COLO668 (cell line): ENCODE measurements at regions not wholly inside any gene's neighbourhood (a gene's known extent, or its start where the extent isn't known, plus 50 kb on each side); places are given as distances from the start of the nearest gene placed in this dataset.
A peak's percentile ranks its signal among the peaks of the same experiment; 100 is the strongest.
"Not testable (repeated sequence)": the region's sequence is repeated elsewhere in the genome, so short reads cannot be mapped to it uniquely, and the experiment has no call there.

Experiments used
- DNase-seq: peaks from one replicate; lab custom pipeline; 2025; ENCODE audit not compliant: unreplicated experiment; lab: John Stamatoyannopoulos, UW

- DNase-seq: not testable (repeated sequence)
These were observed 227.7 kb downstream of the RTP5 start for GRCh38 chr2:242097278-242097677.

DNA sequence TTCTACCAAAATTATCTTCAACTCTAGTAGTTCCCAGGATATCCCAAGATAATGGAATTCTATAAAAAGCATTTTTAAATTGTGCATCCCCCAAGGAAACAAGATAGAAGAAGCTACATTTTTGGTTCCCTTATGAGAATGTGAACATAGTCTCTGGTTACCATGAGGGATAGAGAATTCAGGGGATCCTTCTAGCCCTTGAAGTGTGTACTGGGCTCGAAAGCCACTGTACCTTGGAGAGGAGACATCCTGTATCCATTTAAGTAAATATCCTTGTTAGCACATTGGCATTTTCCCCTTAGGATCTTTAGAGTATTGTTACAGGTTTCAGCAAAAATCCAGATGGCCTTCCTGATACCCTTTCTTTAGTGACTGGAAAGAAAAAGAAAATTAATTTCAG, 228.5 kb downstream of the RTP5 start:
- DNase-seq: no peak

- DNase-seq: no peak
These were observed 229.1 kb downstream of the RTP5 start for GRCh38 chr2:242098445-242099128.

GRCh38 chr2:242103093-242103492, 233.6 kb downstream of the RTP5 start:
- peak; percentile 5 for DNase-seq

DNA sequence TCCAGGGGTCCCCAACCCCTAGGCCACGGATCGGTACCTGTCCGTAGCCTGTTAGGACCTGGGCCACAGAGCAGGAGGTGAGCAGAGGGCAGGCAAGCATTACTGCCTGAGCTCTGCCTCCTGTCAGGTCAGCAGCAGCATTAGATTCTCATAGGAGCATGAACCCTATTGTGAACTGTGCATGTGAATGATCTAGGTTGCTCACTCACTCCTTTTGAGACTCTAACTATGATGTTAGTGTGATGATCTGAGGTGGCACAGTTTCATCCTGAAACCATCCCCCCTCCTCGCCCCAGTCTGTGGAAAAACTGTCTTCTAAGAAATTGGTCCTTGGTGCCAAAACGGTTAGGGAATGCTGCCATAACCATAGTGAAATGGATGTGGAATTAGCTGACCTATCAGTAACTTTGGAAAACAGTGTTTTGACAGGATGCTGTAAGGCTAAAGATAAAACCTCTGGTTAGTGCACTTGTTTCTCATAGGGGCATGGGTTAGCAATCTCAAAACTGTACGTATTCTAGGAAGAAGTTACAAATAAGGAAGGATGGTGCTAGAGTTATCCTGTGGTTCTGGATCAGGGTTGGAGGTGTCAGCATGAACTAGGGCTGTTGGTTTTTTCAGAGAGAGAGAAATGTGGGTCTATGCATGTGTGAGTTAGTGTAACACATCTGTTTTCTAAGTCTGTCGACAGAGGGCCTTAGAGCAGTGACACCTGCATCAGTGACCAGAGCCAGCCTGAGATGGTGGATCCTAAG, 234.8 kb downstream of the RTP5 start:
- not testable (repeated sequence) for DNase-seq

GRCh38 chr2:242107065-242107464, 237.5 kb downstream of the RTP5 start:
- not testable (repeated sequence) for DNase-seq

- not testable (repeated sequence) for DNase-seq
These were observed 239.4 kb downstream of the RTP5 start for GRCh38 chr2:242108797-242109500.

DNA sequence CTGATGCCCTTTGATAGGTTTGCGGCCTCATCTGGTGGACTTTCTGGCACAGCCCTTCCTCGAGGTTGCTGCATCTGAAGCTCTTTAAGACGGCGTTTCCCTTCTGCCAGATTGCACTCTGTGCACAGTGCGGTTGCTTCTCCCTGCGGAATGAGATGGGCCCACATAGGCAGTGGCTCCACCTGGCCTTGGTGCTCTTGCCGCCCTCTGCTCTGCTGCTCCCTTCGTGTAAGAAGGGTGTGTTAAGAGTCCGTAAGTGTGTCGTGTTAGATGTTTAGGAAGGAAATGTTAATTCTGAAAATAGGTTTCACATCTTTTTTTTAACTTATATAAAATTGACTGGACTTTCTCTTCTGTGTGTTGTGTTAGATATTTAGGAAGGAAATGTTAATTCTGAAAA, 240.3 kb downstream of the RTP5 start:
- DNase-seq: not testable (repeated sequence)

DNA sequence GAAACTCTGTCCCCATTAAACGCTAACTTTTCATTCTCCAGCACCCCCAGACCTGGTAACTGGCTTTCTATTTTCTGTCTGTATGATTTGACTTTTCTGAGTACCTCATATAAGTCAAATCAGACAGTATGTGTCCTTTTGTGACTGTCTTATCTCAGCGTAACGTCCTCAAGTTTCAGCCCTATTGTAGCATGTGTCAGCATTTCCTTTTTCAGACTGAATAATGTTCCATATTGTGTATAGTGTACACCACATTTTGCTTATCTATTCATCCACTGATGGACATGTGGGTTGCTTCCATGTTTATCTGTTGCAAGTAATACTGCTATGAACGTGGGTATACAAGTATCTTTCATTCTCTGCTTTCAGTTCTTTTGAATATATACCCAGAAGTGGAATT, 242.4 kb downstream of the RTP5 start:
- not testable (repeated sequence) for DNase-seq

GRCh38 chr2:242113492-242113891, 244.0 kb downstream of the RTP5 start:
- not testable (repeated sequence) for DNase-seq

- DNase-seq: not testable (repeated sequence)
These were observed 247.1 kb downstream of the RTP5 start for GRCh38 chr2:242116676-242117075.

DNA sequence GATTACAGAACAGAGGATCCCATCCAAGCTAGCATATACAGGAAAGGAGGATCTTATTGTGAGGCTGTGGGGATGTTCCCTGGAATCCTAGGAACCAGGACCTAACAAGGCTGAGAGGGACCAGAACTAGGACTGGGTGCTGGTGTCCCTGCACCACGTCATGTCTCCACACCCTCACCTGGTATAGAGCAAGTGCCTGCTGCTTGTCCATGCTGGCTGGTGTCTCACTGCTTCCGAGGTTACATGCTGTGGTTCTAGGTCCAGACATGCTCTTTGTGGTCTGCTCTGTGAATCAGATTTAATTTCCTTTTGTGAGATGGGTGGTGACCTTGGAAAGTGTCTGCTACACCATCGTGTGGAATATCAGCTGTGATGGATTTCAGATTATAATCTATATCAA, 247.8 kb downstream of the RTP5 start:
- DNase-seq: not testable (repeated sequence)

GRCh38 chr2:242119682-242120081, 250.2 kb downstream of the RTP5 start:
- DNase-seq: not testable (repeated sequence)

- DNase-seq: not testable (repeated sequence)
These were observed 261.2 kb downstream of the RTP5 start for GRCh38 chr2:242130682-242131081.

DNA sequence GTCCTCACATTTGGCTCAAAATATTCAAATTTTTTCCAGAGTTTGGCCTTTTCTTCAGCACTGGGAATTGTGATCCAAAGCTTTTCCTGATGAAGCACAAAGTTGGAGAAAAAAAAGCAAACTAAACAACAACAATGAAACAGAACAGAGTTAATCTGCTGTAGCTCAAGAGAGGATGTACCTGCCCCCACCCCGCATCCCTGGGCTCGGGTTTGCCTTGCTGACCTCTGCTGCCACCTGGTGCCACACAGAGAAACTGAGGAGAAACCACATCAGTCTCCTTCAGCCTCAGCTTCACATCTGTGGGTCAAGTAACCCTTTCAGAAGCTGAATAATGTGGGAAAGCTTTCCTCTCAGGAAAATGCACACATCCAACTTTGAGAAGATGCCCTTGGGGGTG, 290.4 kb downstream of the RTP5 start:
- not testable (repeated sequence) for DNase-seq

- DNase-seq: not testable (repeated sequence)
These were observed 295.6 kb downstream of the RTP5 start for GRCh38 chr2:242165115-242165514.

GRCh38 chr2:242171290-242171689, 301.8 kb downstream of the RTP5 start:
- DNase-seq: not testable (repeated sequence)
